Endothelial cell (in vitro differentiated cells): ENCODE measurements at regions not wholly inside any gene's neighbourhood (a gene's known extent, or its start where the extent isn't known, plus 50 kb on each side); places are given as distances from the start of the nearest gene placed in this dataset.

ENCODE experiments used
- DNase-seq: peaks from one replicate; pipeline ENCODE4 v3.0.0; 2021; ENCODE audit warnings: low spot score
- H3K27ac Mint-ChIP-seq: one replicate; pipeline ENCODE4 v1.8.0; 2021; ENCODE audit warnings: mixed read lengths, inconsistent platforms; ENCODE audit not compliant: unreplicated experiment
- H3K27me3 Mint-ChIP-seq: one replicate; pipeline ENCODE4 v1.8.0; 2021; ENCODE audit warnings: mild to moderate bottlenecking, moderate library complexity, mixed read lengths, inconsistent platforms; ENCODE audit not compliant: unreplicated experiment
- H3K36me3 Mint-ChIP-seq: one replicate; pipeline ENCODE4 v1.8.0; 2021; ENCODE audit warnings: mild to moderate bottlenecking, low read depth, mixed read lengths, inconsistent platforms; ENCODE audit not compliant: unreplicated experiment
- H3K4me1 Mint-ChIP-seq: one replicate; pipeline ENCODE4 v1.8.0; 2021; ENCODE audit warnings: mild to moderate bottlenecking, mixed read lengths, inconsistent platforms; ENCODE audit not compliant: unreplicated experiment
- H3K4me3 Mint-ChIP-seq: one replicate; pipeline ENCODE4 v1.8.0; 2021; ENCODE audit warnings: mild to moderate bottlenecking, mixed read lengths, inconsistent platforms; ENCODE audit not compliant: unreplicated experiment
- H3K9me3 Mint-ChIP-seq: one replicate; pipeline ENCODE4 v1.8.0; 2021; ENCODE audit warnings: mixed read lengths, inconsistent platforms; ENCODE audit not compliant: unreplicated experiment
- TF ChIP-seq, protein P1 (sequence below): fragments of 200-600 bp; sonication (generic); IDR thresholded peaks from one replicate; pipeline ENCODE4 v1.5.0; 2021; ENCODE audit warnings: antibody characterized with exemption; ENCODE audit not compliant: unreplicated experiment

DNA sequence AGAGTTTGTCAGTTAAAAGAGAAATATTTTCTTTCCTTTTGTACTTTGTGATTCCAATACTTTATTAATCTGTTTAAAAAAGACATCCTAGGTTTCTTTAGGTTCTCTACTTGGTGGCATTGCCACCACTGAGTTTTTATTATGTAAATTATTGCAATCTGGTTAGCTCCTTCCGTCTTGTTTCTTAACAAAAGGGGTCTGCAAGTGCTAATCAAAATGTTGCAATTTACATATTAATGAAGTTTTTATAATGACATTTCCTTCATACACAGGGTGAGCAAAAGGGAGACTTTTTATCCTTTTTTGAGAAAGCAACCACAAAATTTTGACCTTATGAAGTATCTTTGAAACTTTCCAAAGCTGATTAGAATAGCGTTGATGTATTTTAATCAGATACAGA is 1307.3 kb downstream of the ROBO2 start:
- Mint-ChIP-seq H3K27ac (no peak overlapping the region), H3K4me1 (peaks cover 20% of the 10 kb centered on the region), H3K36me3 (no peaks in the 10 kb centered on the region), H3K9me3 (no peaks in the 10 kb centered on the region), H3K4me3 (no peak overlapping the region), H3K27me3 (no peaks in the 10 kb centered on the region)
- TF ChIP-seq, protein P1, sequence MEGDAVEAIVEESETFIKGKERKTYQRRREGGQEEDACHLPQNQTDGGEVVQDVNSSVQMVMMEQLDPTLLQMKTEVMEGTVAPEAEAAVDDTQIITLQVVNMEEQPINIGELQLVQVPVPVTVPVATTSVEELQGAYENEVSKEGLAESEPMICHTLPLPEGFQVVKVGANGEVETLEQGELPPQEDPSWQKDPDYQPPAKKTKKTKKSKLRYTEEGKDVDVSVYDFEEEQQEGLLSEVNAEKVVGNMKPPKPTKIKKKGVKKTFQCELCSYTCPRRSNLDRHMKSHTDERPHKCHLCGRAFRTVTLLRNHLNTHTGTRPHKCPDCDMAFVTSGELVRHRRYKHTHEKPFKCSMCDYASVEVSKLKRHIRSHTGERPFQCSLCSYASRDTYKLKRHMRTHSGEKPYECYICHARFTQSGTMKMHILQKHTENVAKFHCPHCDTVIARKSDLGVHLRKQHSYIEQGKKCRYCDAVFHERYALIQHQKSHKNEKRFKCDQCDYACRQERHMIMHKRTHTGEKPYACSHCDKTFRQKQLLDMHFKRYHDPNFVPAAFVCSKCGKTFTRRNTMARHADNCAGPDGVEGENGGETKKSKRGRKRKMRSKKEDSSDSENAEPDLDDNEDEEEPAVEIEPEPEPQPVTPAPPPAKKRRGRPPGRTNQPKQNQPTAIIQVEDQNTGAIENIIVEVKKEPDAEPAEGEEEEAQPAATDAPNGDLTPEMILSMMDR, result no peak
- no peak for DNase-seq

DNA sequence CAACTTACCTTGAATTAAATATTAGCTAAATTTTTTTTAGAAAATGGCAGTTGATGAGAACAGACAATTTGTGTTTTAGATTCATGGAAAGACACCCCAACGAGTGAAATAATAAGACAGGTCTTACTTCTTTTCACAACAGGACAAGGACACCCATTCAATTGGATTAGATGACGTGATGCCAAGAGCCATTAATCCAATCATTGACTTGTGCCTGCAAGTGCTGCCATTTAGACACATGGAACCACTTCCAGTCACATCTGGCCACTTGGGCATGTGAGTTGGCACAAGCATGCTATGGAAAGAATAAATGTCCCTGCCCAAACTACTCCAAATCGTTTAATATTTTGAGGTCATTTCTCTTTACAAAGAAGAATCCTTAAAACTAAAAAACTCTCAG is 1308.8 kb downstream of the ROBO2 start:
- H3K4me3 Mint-ChIP-seq, result no peak overlapping the region
- no peak for DNase-seq
- H3K36me3 Mint-ChIP-seq, result no peaks in the 10 kb centered on the region
- H3K9me3 Mint-ChIP-seq, result no peaks in the 10 kb centered on the region
- peaks cover 29% of the 10 kb centered on the region for H3K4me1 Mint-ChIP-seq
- TF ChIP-seq, protein P1, result no peak
- H3K27me3 Mint-ChIP-seq, result no peaks in the 10 kb centered on the region
- H3K27ac Mint-ChIP-seq, result no peak overlapping the region

- no peak for DNase-seq
- Mint-ChIP-seq H3K9me3 (no peaks in the 10 kb centered on the region), H3K27ac (no peak overlapping the region), H3K36me3 (no peaks in the 10 kb centered on the region), H3K27me3 (no peaks in the 10 kb centered on the region), H3K4me3 (no peak overlapping the region), H3K4me1 (peaks cover 29% of the 10 kb centered on the region)
- TF ChIP-seq, protein P1, result no peak
Measured at GRCh38 chr3:78349571-78349970, 1309.7 kb downstream of the ROBO2 start.

- peaks cover 20% of the 10 kb centered on the region for H3K4me1 Mint-ChIP-seq
- H3K9me3 Mint-ChIP-seq, result no peaks in the 10 kb centered on the region
- H3K36me3 Mint-ChIP-seq, result no peaks in the 10 kb centered on the region
- no peak for DNase-seq
- no peaks in the 10 kb centered on the region for H3K27me3 Mint-ChIP-seq
- H3K4me3 Mint-ChIP-seq, result no peak overlapping the region
- TF ChIP-seq, protein P1, result no peak
- H3K27ac Mint-ChIP-seq, result no peak overlapping the region
Measured at GRCh38 chr3:78351334-78351733, 1311.4 kb downstream of the ROBO2 start.

- TF ChIP-seq, protein P1, result no peak
- Mint-ChIP-seq H3K4me1 (peaks cover 17% of the 10 kb centered on the region), H3K27me3 (no peaks in the 10 kb centered on the region), H3K4me3 (no peak overlapping the region), H3K27ac (no peak overlapping the region), H3K9me3 (no peaks in the 10 kb centered on the region), H3K36me3 (no peaks in the 10 kb centered on the region)
- no peak for DNase-seq
Measured at GRCh38 chr3:78353231-78353630, 1313.3 kb downstream of the ROBO2 start.
